ENCODE measurements at regions not wholly inside any gene's neighbourhood (a gene's known extent, or its start where the extent isn't known, plus 50 kb on each side); places are given as distances from the start of the nearest gene placed in this dataset.

GRCh38 chr13:65964672-65965071, 1265.5 kb downstream of the PCDH9 start:
- Mint-ChIP-seq H3K4me3 (no peak overlapping the region), H3K27ac (no peak overlapping the region), H3K4me1 (ENCODE audit: low read depth) (peaks cover 37% of the 10 kb centered on the region), H3K9me3 (no peaks in the 10 kb centered on the region), H3K27me3 (ENCODE audit: insufficient read depth) (no peaks in the 10 kb centered on the region), H3K36me3 (ENCODE audit: low read depth) (no peaks in the 10 kb centered on the region)
- peak; percentile 11 for DNase-seq
- TF ChIP-seq CTCF (IDR thresholded peaks at IDR 0.05) = no peak

- Mint-ChIP-seq H3K36me3 (ENCODE audit: low read depth) (peaks cover 33% of the 10 kb centered on the region), H3K4me1 (ENCODE audit: low read depth) (peaks cover 21% of the 10 kb centered on the region), H3K27me3 (ENCODE audit: insufficient read depth) (no peaks in the 10 kb centered on the region), H3K4me3 (peak overlapping the region; percentile 22; the same call in 1 of the 2 replicates), H3K9me3 (peaks cover 8% of the 10 kb centered on the region), H3K27ac (peak overlapping the region; percentile 76)
- TF ChIP-seq CTCF (IDR thresholded peaks at IDR 0.05) = no peak
- DNase-seq = peak; percentile 97
These were observed 1270.8 kb downstream of the PCDH9 start for GRCh38 chr13:65959305-65959704.

- no peak overlapping the region for H3K27ac Mint-ChIP-seq
- H3K27me3 Mint-ChIP-seq (ENCODE audit: insufficient read depth) = no peaks in the 10 kb centered on the region
- H3K4me3 Mint-ChIP-seq = no peak overlapping the region
- no peak for DNase-seq
- H3K9me3 Mint-ChIP-seq = no peaks in the 10 kb centered on the region
- H3K36me3 Mint-ChIP-seq (ENCODE audit: low read depth) = no peaks in the 10 kb centered on the region
- H3K4me1 Mint-ChIP-seq (ENCODE audit: low read depth) = peaks cover 22% of the 10 kb centered on the region
- no peak for TF ChIP-seq CTCF (IDR thresholded peaks at IDR 0.05)
These were observed 1283.7 kb downstream of the PCDH9 start for GRCh38 chr13:65946387-65946786.

- DNase-seq = no peak
- Mint-ChIP-seq H3K27ac (no peak overlapping the region), H3K4me1 (ENCODE audit: low read depth) (peaks cover 22% of the 10 kb centered on the region), H3K4me3 (no peak overlapping the region), H3K36me3 (ENCODE audit: low read depth) (no peaks in the 10 kb centered on the region), H3K27me3 (ENCODE audit: insufficient read depth) (no peaks in the 10 kb centered on the region), H3K9me3 (no peaks in the 10 kb centered on the region)
- TF ChIP-seq CTCF (IDR thresholded peaks at IDR 0.05) = no peak
These were observed 1286.4 kb downstream of the PCDH9 start for GRCh38 chr13:65943708-65944107.

- peak; percentile 24 for DNase-seq
- Mint-ChIP-seq H3K27ac (no peak overlapping the region), H3K4me1 (ENCODE audit: low read depth) (peaks cover 22% of the 10 kb centered on the region), H3K36me3 (ENCODE audit: low read depth) (no peaks in the 10 kb centered on the region), H3K9me3 (no peaks in the 10 kb centered on the region), H3K4me3 (no peak overlapping the region), H3K27me3 (ENCODE audit: insufficient read depth) (no peaks in the 10 kb centered on the region)
- TF ChIP-seq CTCF (IDR thresholded peaks at IDR 0.05) = no peak
These were observed 1287.1 kb downstream of the PCDH9 start for GRCh38 chr13:65943024-65943423.

GRCh38 chr13:65940720-65941119, 1289.4 kb downstream of the PCDH9 start:
- DNase-seq = no peak
- Mint-ChIP-seq H3K27ac (no peak overlapping the region), H3K36me3 (ENCODE audit: low read depth) (no peaks in the 10 kb centered on the region), H3K4me1 (ENCODE audit: low read depth) (peaks cover 28% of the 10 kb centered on the region), H3K9me3 (no peaks in the 10 kb centered on the region), H3K4me3 (no peak overlapping the region), H3K27me3 (ENCODE audit: insufficient read depth) (no peaks in the 10 kb centered on the region)
- no peak for TF ChIP-seq CTCF (IDR thresholded peaks at IDR 0.05)
